ENCODE measurements at regions not wholly inside any gene's neighbourhood (a gene's known extent, or its start where the extent isn't known, plus 50 kb on each side); places are given as distances from the start of the nearest gene placed in this dataset.

DNA sequence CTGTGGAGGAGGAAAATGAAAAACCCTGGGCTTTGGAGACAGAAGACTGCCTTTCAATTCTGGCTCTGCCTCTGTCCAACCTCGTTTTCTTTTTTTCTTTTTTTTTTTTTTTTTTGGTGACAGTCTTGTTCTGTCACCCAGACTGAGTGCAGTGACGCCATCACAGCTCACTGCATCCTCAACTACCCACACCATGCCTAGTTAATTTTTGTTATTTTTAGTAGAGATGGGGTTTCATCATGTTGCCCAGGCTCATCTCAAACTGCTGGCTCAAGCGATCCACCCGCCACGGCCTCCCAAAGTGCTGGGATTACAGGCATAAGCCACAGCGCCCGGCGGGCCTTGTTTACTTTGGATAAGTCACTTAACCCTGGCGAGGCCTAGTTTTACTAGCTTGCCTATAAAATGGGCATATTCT lies 66.3 kb upstream of the SLC25A26 start:
- TF ChIP-seq, protein P1, sequence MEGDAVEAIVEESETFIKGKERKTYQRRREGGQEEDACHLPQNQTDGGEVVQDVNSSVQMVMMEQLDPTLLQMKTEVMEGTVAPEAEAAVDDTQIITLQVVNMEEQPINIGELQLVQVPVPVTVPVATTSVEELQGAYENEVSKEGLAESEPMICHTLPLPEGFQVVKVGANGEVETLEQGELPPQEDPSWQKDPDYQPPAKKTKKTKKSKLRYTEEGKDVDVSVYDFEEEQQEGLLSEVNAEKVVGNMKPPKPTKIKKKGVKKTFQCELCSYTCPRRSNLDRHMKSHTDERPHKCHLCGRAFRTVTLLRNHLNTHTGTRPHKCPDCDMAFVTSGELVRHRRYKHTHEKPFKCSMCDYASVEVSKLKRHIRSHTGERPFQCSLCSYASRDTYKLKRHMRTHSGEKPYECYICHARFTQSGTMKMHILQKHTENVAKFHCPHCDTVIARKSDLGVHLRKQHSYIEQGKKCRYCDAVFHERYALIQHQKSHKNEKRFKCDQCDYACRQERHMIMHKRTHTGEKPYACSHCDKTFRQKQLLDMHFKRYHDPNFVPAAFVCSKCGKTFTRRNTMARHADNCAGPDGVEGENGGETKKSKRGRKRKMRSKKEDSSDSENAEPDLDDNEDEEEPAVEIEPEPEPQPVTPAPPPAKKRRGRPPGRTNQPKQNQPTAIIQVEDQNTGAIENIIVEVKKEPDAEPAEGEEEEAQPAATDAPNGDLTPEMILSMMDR (conservative IDR thresholded peaks at IDR 0.05; ENCODE audit: low read depth in 2 of 2) = no peak
- TF ChIP-seq EZH2 (IDR thresholded peaks at IDR 0.05; ENCODE audit: low read depth, unreplicated experiment) (no peak), POLR2AphosphoS5 (IDR thresholded peaks at IDR 0.05; ENCODE audit: low read depth) (no peak), EZH2phosphoT487 (IDR thresholded peaks at IDR 0.05; ENCODE audit: unreplicated experiment) (no peak), STAT1 (IDR thresholded peaks at IDR 0.05; ENCODE audit: unreplicated experiment) (no peak)

Data from GM23338 (cell line).